HL-60 (cell line): ENCODE measurements at regions not wholly inside any gene's neighbourhood (a gene's known extent, or its start where the extent isn't known, plus 50 kb on each side); places are given as distances from the start of the nearest gene placed in this dataset.

Source experiments
- DNase-seq, 2 experiments: peaks; one replicate each; pipeline ENCODE4 v3.0.0-alpha.2; 2010 to 2020; ENCODE audit warnings: low read depth in 1 of 2, low spot score in 1 of 2
- H3K27ac ChIP-seq: fragments of 250-450 bp; sonication (Bioruptor Pico); replicated peaks from 2 replicates; pipeline ENCODE4 v1.5.1; 2020; ENCODE audit warnings: mild to moderate bottlenecking, moderate library complexity
- H3K27me3 ChIP-seq: fragments of 250-450 bp; sonication (Bioruptor Pico); 2 replicates; pipeline ENCODE4 v1.5.1; 2021; ENCODE audit warnings: mild to moderate bottlenecking, moderate library complexity; ENCODE audit not compliant: insufficient read depth, poor library complexity, severe bottlenecking
- H3K4me3 ChIP-seq: replicated peaks from 2 replicates; pipeline ENCODE4 v1.5.1; 2011; ENCODE audit warnings: mild to moderate bottlenecking, control low read depth, low read length; ENCODE audit not compliant: insufficient read depth
- GABPA ChIP-seq: IDR thresholded peaks from 2 replicates; pipeline ENCODE4 v1.6.1; 2012; ENCODE audit warnings: low read depth
- POLR2AphosphoS5 ChIP-seq: IDR thresholded peaks from 2 replicates; pipeline ENCODE4 v1.6.1; 2012; ENCODE audit warnings: low read depth
- SPI1 ChIP-seq: IDR thresholded peaks from 2 replicates; pipeline ENCODE4 v1.6.1; 2012; ENCODE audit warnings: low read depth, mild to moderate bottlenecking, borderline replicate concordance
- TF ChIP-seq, protein P1 (sequence below): IDR thresholded peaks from 2 replicates; pipeline ENCODE4 v1.6.1; 2012; ENCODE audit warnings: low read depth; ENCODE audit not compliant: insufficient replicate concordance
- TF ChIP-seq, protein P2 (sequence below): IDR thresholded peaks from one replicate; pipeline ENCODE4 v1.5.1; 2011; ENCODE audit warnings: low read length, control low read depth, inconsistent platforms; ENCODE audit not compliant: insufficient read depth

DNA sequence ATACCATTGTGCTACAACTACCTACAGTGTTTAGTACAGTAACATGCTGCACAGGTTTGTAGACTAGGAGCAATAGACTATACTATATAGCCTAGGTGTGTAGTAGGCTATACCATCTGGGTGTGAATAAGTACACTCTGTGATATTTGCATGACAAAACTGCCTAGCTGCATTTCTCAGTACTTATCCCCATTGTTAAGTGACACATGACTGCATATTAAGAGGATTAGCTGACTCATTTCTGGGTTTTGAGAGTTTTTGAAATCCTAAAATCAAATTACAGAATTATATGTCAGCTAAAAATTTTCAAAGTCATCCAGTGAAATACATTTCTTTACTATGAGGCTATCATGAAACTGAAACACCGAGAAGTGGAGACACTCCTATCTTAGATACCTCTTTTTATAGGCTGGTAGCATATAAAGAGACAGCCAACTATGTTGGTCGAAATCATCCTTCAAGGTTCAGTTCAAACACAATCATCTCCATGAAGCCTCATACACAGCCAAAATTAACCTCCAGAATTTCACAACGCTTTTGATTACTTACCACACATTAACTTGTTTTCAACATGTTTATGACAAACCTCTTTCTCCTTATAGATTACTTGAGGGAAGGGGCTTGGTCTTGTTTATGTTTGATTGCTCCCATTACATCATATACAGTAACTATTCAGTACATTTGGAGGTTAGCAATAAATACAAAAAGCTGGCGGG, 89.8 kb upstream of the ANK3 start:
- no peak for DNase-seq
- no peak overlapping the region for H3K27ac ChIP-seq
- TF ChIP-seq GABPA (no peak), SPI1 (no peak), POLR2AphosphoS5 (no peak)
- TF ChIP-seq, protein P1, sequence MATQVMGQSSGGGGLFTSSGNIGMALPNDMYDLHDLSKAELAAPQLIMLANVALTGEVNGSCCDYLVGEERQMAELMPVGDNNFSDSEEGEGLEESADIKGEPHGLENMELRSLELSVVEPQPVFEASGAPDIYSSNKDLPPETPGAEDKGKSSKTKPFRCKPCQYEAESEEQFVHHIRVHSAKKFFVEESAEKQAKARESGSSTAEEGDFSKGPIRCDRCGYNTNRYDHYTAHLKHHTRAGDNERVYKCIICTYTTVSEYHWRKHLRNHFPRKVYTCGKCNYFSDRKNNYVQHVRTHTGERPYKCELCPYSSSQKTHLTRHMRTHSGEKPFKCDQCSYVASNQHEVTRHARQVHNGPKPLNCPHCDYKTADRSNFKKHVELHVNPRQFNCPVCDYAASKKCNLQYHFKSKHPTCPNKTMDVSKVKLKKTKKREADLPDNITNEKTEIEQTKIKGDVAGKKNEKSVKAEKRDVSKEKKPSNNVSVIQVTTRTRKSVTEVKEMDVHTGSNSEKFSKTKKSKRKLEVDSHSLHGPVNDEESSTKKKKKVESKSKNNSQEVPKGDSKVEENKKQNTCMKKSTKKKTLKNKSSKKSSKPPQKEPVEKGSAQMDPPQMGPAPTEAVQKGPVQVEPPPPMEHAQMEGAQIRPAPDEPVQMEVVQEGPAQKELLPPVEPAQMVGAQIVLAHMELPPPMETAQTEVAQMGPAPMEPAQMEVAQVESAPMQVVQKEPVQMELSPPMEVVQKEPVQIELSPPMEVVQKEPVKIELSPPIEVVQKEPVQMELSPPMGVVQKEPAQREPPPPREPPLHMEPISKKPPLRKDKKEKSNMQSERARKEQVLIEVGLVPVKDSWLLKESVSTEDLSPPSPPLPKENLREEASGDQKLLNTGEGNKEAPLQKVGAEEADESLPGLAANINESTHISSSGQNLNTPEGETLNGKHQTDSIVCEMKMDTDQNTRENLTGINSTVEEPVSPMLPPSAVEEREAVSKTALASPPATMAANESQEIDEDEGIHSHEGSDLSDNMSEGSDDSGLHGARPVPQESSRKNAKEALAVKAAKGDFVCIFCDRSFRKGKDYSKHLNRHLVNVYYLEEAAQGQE = no peak
- TF ChIP-seq, protein P2, sequence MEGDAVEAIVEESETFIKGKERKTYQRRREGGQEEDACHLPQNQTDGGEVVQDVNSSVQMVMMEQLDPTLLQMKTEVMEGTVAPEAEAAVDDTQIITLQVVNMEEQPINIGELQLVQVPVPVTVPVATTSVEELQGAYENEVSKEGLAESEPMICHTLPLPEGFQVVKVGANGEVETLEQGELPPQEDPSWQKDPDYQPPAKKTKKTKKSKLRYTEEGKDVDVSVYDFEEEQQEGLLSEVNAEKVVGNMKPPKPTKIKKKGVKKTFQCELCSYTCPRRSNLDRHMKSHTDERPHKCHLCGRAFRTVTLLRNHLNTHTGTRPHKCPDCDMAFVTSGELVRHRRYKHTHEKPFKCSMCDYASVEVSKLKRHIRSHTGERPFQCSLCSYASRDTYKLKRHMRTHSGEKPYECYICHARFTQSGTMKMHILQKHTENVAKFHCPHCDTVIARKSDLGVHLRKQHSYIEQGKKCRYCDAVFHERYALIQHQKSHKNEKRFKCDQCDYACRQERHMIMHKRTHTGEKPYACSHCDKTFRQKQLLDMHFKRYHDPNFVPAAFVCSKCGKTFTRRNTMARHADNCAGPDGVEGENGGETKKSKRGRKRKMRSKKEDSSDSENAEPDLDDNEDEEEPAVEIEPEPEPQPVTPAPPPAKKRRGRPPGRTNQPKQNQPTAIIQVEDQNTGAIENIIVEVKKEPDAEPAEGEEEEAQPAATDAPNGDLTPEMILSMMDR = no peak
- H3K27me3 ChIP-seq = peaks cover 3% of the 10 kb centered on the region
- no peak overlapping the region for H3K4me3 ChIP-seq

DNA sequence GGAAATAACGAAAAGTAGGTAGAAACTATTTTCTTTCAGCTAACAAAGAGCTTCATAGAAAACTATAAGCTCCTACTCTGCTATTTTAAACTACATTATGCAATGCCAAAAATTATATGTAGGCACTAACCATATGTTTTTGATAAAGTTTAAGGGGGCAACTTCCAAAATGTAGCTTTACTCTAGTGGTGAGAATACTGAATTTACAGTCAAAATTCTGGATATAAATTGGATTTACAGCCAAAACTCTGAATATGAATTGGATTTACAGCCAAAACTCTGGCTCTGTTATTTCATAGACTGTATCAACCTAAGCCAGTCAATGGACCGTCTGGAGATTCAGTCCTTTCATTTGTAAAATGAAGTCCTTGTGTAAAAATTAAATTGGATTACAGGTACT, 86.8 kb upstream of the ANK3 start:
- H3K4me3 ChIP-seq = no peak overlapping the region
- no peak overlapping the region for H3K27ac ChIP-seq
- no peak for DNase-seq
- peaks cover 3% of the 10 kb centered on the region for H3K27me3 ChIP-seq
- TF ChIP-seq POLR2AphosphoS5 (no peak), GABPA (no peak), SPI1 (no peak)
- TF ChIP-seq, protein P1 = no peak
- TF ChIP-seq, protein P2 = no peak

DNA sequence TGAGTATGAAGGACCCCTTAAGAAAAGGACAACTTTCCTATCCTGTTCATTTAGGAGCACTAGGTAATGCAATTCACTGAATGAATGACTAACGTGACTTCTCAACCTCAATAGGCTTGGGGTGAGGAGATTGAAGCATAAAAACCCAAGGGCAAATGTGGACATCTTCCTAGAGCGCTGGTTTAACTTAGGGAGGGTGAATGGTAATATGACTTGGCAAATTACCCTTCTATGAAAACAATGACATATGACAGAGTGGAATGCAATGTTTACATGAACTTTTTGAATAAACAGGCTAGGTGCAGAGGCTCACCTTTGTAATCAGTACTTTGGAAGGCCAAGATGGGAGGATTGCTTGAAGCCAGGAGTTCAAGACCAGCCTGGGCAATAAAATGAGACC, 83.9 kb upstream of the ANK3 start:
- no peak for DNase-seq
- TF ChIP-seq SPI1 (no peak), GABPA (no peak), POLR2AphosphoS5 (no peak)
- TF ChIP-seq, protein P2 = no peak
- TF ChIP-seq, protein P1 = no peak
- H3K27me3 ChIP-seq = no peaks in the 10 kb centered on the region
- no peak overlapping the region for H3K27ac ChIP-seq
- no peak overlapping the region for H3K4me3 ChIP-seq
